Type B pancreatic cell (in vitro differentiated cells): ENCODE measurements at regions not wholly inside any gene's neighbourhood (a gene's known extent, or its start where the extent isn't known, plus 50 kb on each side); places are given as distances from the start of the nearest gene placed in this dataset.

ENCODE experiments used
- DNase-seq: peaks from one replicate; pipeline ENCODE4 v3.0.0; 2021; ENCODE audit warnings: mixed read lengths; ENCODE audit not compliant: unreplicated experiment; ENCODE audit errors: extremely low spot score
- H3K27ac Mint-ChIP-seq: 2 replicates; pipeline ENCODE4 v1.8.0; 2021; ENCODE audit warnings: mild to moderate bottlenecking, mixed read lengths
- H3K27me3 Mint-ChIP-seq: 2 replicates; pipeline ENCODE4 v1.8.0; 2021; ENCODE audit warnings: mixed read lengths
- H3K36me3 Mint-ChIP-seq: 2 replicates; pipeline ENCODE4 v1.8.0; 2021; ENCODE audit warnings: mixed read lengths
- H3K4me1 Mint-ChIP-seq: one replicate; pipeline ENCODE4 v1.8.0; 2021; ENCODE audit warnings: mixed read lengths; ENCODE audit not compliant: unreplicated experiment
- H3K4me3 Mint-ChIP-seq: 2 replicates; pipeline ENCODE4 v1.8.0; 2021; ENCODE audit warnings: mild to moderate bottlenecking, mixed read lengths
- H3K9me3 Mint-ChIP-seq: 2 replicates; pipeline ENCODE4 v1.8.0; 2021; ENCODE audit warnings: mixed read lengths
- CTCF ChIP-seq: fragments of 200-600 bp; sonication (generic); conservative IDR thresholded peaks from 2 replicates; pipeline ENCODE4 v1.5.0; 2021; ENCODE audit warnings: antibody characterized with exemption, mild to moderate bottlenecking

GRCh38 chr5:81896764-81897163, 75.1 kb upstream of the ATG10 start:
- Mint-ChIP-seq H3K27ac (no peak overlapping the region), H3K4me3 (no peak overlapping the region), H3K36me3 (no peaks in the 10 kb centered on the region), H3K4me1 (no peaks in the 10 kb centered on the region), H3K27me3 (no peaks in the 10 kb centered on the region), H3K9me3 (peaks cover 26% of the 10 kb centered on the region)
- TF ChIP-seq CTCF: no peak
- DNase-seq: no peak

DNA sequence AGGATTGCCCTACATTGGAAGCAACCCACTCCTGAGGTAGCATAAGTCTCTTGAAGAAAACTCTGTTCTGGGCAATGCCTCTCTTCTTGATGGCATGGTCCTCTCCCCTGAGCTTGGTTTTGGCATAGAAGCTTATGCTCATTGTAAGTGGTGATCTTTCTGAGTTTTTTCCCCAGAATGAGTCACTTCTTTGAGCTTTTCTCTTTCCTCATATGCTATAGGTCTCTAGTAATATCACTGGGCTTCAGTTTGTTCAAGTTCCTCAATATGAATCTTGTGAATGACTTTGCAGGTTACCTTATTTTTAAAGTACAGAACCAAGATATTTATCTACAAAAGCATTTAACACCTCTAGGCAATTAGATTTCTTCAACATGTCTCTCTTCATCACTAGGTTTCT, 76.5 kb upstream of the ATG10 start:
- H3K4me3 Mint-ChIP-seq: no peak overlapping the region

DNA sequence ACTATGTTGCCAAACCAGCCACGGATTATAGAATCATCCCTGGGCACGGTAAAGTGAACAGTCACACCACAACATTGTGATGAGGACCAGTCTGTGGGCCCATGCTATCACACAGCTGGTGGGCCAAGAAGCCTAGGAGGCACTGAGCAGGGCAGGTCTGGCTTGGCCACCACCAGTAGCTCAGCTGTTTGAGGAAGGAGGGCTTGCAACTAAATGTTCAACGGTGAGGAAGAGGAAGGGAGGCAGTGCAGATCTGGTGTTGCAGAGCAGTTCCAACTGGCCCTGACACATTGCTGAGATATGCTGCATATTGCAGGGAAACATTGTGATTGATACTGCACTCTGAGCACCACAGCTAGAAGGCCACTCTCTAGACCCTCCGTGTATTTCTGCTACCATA, 77.9 kb upstream of the ATG10 start:
- TF ChIP-seq CTCF: no peak
- DNase-seq: no peak
- Mint-ChIP-seq H3K4me1 (no peaks in the 10 kb centered on the region), H3K27me3 (no peaks in the 10 kb centered on the region), H3K36me3 (no peaks in the 10 kb centered on the region), H3K9me3 (peaks cover 18% of the 10 kb centered on the region), H3K4me3 (no peak overlapping the region), H3K27ac (no peak overlapping the region)

More for the DNA sequence above, 76.5 kb upstream of the ATG10 start:
- Mint-ChIP-seq H3K27me3 (no peaks in the 10 kb centered on the region), H3K9me3 (peaks cover 23% of the 10 kb centered on the region), H3K4me1 (no peaks in the 10 kb centered on the region), H3K36me3 (no peaks in the 10 kb centered on the region), H3K27ac (no peak overlapping the region)
- no peak for TF ChIP-seq CTCF
- DNase-seq: no peak

- DNase-seq: no peak
- Mint-ChIP-seq H3K4me3 (no peak overlapping the region), H3K4me1 (peaks cover 18% of the 10 kb centered on the region), H3K27me3 (no peaks in the 10 kb centered on the region), H3K27ac (no peak overlapping the region), H3K36me3 (no peaks in the 10 kb centered on the region), H3K9me3 (peaks cover under 1% of the 10 kb centered on the region)
- no peak for TF ChIP-seq CTCF
Observed at GRCh38 chr5:81884871-81885270, 87.0 kb upstream of the ATG10 start.

DNA sequence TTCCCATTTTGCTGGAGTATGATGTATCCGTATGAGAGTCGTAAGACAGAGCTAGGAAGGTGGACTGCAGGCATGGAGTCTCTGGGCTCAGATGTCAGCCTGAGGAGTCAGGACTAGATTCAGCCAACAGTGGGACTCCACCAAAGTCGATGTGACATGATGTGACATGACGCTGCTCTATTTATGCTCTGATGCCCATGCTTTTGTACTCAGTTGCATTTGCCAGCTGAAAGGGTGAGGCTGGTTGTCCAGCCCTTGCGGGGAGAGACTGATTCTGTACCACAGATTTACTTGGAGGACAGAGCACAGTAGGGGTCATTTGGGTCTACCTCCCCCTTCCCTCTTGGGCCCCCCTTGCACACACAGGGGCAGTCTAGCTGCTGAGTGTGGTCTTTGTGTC, 88.5 kb upstream of the ATG10 start:
- no peak for DNase-seq
- Mint-ChIP-seq H3K4me3 (no peak overlapping the region), H3K36me3 (no peaks in the 10 kb centered on the region), H3K4me1 (peaks cover 18% of the 10 kb centered on the region), H3K27me3 (no peaks in the 10 kb centered on the region), H3K9me3 (no peaks in the 10 kb centered on the region), H3K27ac (no peak overlapping the region)
- no peak for TF ChIP-seq CTCF

DNA sequence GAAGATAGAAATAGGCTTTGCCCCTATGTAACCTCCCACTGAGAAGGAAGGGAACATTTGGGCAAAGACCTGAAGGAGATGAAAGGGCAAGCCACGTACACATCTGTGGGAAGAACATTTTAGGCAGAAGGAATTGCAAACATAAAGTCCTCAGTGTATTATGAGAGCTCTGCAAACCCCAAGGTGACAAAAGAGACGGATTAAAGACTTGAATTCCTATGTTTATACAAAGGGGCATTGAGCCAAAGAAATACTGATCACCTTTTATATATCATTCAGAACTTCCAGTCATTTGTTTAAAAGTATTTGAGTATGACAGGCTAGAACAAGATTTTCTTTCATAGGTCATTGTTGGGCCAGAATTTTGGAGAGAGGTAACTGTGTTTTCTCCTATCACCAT, 90.2 kb upstream of the ATG10 start:
- Mint-ChIP-seq H3K4me3 (no peak overlapping the region), H3K4me1 (peaks cover 18% of the 10 kb centered on the region), H3K9me3 (no peaks in the 10 kb centered on the region), H3K36me3 (no peaks in the 10 kb centered on the region), H3K27ac (no peak overlapping the region), H3K27me3 (no peaks in the 10 kb centered on the region)
- no peak for TF ChIP-seq CTCF
- no peak for DNase-seq
